ENCODE measurements at regions not wholly inside any gene's neighbourhood (a gene's known extent, or its start where the extent isn't known, plus 50 kb on each side); places are given as distances from the start of the nearest gene placed in this dataset.

DNA sequence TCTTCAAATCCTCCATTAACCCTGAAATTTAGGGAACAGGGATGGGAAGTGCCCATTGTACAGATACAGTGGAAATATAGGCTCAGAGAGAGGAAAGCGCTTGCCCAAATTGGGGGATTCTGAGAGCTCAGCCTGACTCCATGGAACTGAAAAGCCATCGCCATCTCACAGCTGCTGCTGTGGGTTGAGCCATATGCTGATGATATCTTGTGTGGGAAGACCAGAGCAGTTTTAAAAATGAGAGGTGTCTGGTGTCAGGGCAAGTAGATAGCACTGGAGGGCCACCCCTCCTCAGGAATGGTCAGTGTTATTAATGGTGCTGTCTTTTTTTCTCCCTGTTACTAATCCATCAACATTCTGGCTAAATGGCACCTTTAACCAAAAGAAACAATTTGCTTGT, 50.9 kb upstream of the C5orf58 start:
- TF ChIP-seq POLR2A (IDR thresholded peaks at IDR 0.05; ENCODE audit: low read length) (no peak), GATA1 (IDR thresholded peaks at IDR 0.05; ENCODE audit: low read depth, low read length) (no peak)

All from erythroblast (primary cell).